H1 (cell line): ENCODE measurements at regions not wholly inside any gene's neighbourhood (a gene's known extent, or its start where the extent isn't known, plus 50 kb on each side); places are given as distances from the start of the nearest gene placed in this dataset.

Source experiments
- POLR2A ChIP-seq, 2 experiments: IDR thresholded peaks; 1 replicate in 1 of 2; 2 replicates in 1 of 2; pipeline ENCODE4 v1.6.1; 2011; ENCODE audit warnings: low read depth in 2 of 2, low read length in 2 of 2, mild to moderate bottlenecking in 2 of 2; ENCODE audit errors: control extremely low read depth in 1 of 2
- RBBP5 ChIP-seq: IDR thresholded peaks from 2 replicates; pipeline ENCODE4 v1.7.1; 2012; ENCODE audit warnings: low read depth, mild to moderate bottlenecking, inconsistent platforms, low read length, moderate library complexity, borderline replicate concordance
- SRF ChIP-seq: IDR thresholded peaks from 2 replicates; pipeline ENCODE4 v1.6.1; 2011; ENCODE audit warnings: mild to moderate bottlenecking, low read depth, low read length, moderate library complexity

GRCh38 chrX:46179748-46180147 is 365.5 kb downstream of the ZNF674 start (continued):
- no peak for TF ChIP-seq SRF
- no peak for TF ChIP-seq POLR2A (IDR thresholded peaks at IDR 0.05; ENCODE audit: control extremely low read depth in 1 of 2, low read depth in 2 of 2, low read length in 2 of 2)
- no peak for TF ChIP-seq RBBP5
